PFSK-1 (cell line): ENCODE measurements at regions not wholly inside any gene's neighbourhood (a gene's known extent, or its start where the extent isn't known, plus 50 kb on each side); places are given as distances from the start of the nearest gene placed in this dataset.

Experiments used
- FOXP2 ChIP-seq: optimal IDR thresholded peaks from 2 replicates; pipeline ENCODE3; 2011; ENCODE audit warnings: borderline replicate concordance, control low read depth, inconsistent platforms; ENCODE audit not compliant: insufficient read depth; ENCODE audit errors: extremely low read length, extremely low read depth
- POLR2AphosphoS5 ChIP-seq: IDR thresholded peaks from 2 replicates; pipeline ENCODE4 v1.6.1; 2012; ENCODE audit warnings: low read depth, mild to moderate bottlenecking, control low read depth, low read length, moderate library complexity
- SIN3A ChIP-seq: IDR thresholded peaks from 2 replicates; pipeline ENCODE4 v1.6.1; 2012; ENCODE audit warnings: mild to moderate bottlenecking, low read length, moderate library complexity, borderline replicate concordance; ENCODE audit not compliant: insufficient read depth
- TAF1 ChIP-seq: IDR thresholded peaks from 2 replicates; pipeline ENCODE4 v1.6.1; 2012; ENCODE audit warnings: low read length, control low read depth, borderline replicate concordance; ENCODE audit not compliant: insufficient read depth
- TF ChIP-seq, protein P1 (sequence below), 2 experiments: IDR thresholded peaks; 2 replicates each; pipeline versions ENCODE4 v1.6.1 to v1.8.0; 2011 to 2012; ENCODE audit warnings: low read depth in 2 of 2, low read length in 2 of 2, control low read depth in 1 of 2, inconsistent platforms in 1 of 2, mild to moderate bottlenecking in 1 of 2, moderate library complexity in 1 of 2; ENCODE audit not compliant: insufficient read depth in 1 of 2

DNA sequence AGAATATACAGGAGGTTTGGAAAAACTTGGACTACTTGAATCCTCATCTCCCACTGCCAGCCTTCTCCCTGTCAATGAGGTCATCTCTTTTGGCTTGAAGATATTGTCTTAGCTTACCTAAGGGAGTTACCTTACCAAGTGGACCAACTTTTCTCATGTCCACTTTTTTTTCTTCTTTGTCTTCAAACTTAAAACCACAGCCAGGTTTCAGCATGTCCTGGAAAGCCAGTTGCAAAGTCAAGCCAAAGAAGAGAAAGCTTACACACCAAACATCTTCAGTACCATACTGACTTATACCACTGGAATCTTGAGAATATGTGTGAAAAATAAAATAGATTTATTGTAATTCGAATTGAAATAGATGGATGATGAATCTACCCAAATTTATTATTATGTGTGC, 520.5 kb downstream of the HTR7 start:
- TF ChIP-seq FOXP2: no peak
- TF ChIP-seq, protein P1, sequence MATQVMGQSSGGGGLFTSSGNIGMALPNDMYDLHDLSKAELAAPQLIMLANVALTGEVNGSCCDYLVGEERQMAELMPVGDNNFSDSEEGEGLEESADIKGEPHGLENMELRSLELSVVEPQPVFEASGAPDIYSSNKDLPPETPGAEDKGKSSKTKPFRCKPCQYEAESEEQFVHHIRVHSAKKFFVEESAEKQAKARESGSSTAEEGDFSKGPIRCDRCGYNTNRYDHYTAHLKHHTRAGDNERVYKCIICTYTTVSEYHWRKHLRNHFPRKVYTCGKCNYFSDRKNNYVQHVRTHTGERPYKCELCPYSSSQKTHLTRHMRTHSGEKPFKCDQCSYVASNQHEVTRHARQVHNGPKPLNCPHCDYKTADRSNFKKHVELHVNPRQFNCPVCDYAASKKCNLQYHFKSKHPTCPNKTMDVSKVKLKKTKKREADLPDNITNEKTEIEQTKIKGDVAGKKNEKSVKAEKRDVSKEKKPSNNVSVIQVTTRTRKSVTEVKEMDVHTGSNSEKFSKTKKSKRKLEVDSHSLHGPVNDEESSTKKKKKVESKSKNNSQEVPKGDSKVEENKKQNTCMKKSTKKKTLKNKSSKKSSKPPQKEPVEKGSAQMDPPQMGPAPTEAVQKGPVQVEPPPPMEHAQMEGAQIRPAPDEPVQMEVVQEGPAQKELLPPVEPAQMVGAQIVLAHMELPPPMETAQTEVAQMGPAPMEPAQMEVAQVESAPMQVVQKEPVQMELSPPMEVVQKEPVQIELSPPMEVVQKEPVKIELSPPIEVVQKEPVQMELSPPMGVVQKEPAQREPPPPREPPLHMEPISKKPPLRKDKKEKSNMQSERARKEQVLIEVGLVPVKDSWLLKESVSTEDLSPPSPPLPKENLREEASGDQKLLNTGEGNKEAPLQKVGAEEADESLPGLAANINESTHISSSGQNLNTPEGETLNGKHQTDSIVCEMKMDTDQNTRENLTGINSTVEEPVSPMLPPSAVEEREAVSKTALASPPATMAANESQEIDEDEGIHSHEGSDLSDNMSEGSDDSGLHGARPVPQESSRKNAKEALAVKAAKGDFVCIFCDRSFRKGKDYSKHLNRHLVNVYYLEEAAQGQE (IDR thresholded peaks at IDR 0.05; ENCODE audit: insufficient read depth in 1 of 2, low read depth in 2 of 2, low read length in 2 of 2): no peak
- no peak for TF ChIP-seq SIN3A
- no peak for TF ChIP-seq POLR2AphosphoS5
- TF ChIP-seq TAF1: no peak

DNA sequence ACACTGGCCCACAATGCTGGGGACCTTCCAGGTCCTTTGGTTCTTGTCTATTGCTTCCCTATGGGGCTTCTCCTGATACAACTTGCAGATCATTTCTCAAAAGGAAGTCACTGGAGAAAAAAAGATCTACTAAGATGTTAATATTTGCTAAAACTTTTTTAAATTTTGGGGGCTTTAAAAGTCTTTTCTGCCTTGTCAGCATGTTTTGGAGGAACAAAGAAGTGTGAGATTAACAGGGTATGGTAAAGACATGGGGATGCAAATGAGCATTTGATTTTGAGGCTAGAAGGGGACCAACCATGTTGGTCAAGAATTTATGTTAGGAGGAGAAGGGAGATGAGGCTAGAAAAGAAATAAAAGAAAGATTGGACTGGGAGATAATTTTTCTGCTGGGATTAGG, 515.4 kb downstream of the HTR7 start:
- TF ChIP-seq TAF1 (no peak), POLR2AphosphoS5 (no peak), SIN3A (no peak), FOXP2 (no peak)
- TF ChIP-seq, protein P1 (IDR thresholded peaks at IDR 0.05; ENCODE audit: insufficient read depth in 1 of 2, low read depth in 2 of 2, low read length in 2 of 2): no peak

DNA sequence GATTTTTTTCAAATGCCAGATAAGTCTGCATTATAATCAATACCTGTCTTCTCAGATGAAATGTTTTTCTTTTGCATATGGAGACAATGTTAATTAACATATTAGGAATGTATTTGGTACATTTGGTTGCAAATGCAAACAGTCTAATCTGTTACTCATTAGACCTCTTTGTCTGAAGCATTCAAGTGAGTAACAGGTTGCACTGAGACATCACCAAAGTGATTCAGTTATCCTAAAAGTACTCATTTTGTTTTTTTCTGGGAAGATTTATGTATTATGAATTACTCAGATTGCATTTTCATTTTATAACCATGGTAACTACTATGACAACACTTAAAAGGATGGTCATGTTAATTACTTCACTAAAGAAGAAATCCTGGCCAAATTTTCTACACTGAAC, 513.6 kb downstream of the HTR7 start:
- TF ChIP-seq POLR2AphosphoS5 (no peak), SIN3A (no peak), TAF1 (no peak), FOXP2 (no peak)
- TF ChIP-seq, protein P1 (IDR thresholded peaks at IDR 0.05; ENCODE audit: insufficient read depth in 1 of 2, low read depth in 2 of 2, low read length in 2 of 2): no peak

DNA sequence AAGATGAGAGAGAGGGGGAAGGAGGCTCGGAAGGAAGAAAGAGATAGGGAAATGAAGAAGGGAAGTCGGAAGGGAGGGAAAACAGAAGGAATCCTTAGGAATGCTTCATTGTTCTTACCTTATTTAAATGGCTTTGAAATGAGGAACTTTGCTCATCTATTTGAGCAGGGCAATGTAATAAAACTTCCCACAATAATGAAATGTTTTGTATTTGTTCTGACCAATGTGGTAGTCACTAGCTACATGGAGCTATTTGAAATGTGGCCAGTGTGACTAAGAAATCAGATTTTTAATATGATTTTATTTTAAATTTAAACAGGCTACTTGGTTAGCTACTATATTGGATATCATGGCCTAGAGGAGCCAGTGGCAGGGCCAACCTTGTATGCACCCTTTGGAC, 510.6 kb downstream of the HTR7 start:
- TF ChIP-seq SIN3A: no peak
- TF ChIP-seq FOXP2: no peak
- no peak for TF ChIP-seq TAF1
- TF ChIP-seq POLR2AphosphoS5: no peak
- TF ChIP-seq, protein P1 (IDR thresholded peaks at IDR 0.05; ENCODE audit: insufficient read depth in 1 of 2, low read depth in 2 of 2, low read length in 2 of 2): no peak

DNA sequence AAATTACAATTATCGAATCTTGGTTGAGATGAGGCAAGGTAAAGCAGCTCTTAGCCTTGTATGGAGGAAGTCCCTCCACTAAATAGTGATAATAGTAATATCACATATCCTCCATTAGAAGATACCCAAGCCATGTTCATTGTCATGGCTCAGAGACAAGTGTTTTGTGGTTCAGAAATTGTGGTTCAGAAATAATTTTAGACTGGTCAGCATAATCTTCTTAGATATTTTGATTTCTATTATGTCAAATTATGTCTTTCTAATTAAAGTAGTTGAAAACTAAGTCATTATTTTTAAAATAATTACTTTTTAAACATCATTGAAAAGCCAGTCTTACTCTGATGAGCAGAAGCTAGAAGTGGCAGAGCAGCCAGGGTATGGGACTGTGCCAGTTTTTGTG, 507.7 kb downstream of the HTR7 start:
- no peak for TF ChIP-seq SIN3A
- TF ChIP-seq, protein P1 (IDR thresholded peaks at IDR 0.05; ENCODE audit: insufficient read depth in 1 of 2, low read depth in 2 of 2, low read length in 2 of 2): no peak
- no peak for TF ChIP-seq POLR2AphosphoS5
